ENCODE measurements at regions not wholly inside any gene's neighbourhood (a gene's known extent, or its start where the extent isn't known, plus 50 kb on each side); places are given as distances from the start of the nearest gene placed in this dataset.

DNA sequence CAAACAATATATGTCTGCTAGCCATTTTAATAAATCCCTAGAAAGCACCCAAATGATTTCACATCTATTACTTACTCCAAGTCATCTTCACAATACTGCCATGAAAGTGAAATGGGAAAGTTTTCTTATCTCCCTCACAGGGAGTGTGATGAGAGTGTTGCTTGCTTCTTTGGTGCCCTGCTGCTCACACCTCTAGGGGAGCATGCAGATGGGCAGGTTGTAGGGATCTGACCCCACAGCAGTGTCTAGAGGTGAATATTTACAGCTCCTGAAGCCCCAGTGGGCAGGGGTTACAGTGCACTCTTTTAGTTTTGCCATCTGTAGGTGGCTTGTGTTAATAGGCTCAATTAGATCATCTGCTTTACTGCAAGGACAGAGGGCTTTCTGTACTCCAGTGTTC, 173.2 kb downstream of the GABRG2 start:
- Histone ChIP-seq H3K27me3 (ENCODE audit: insufficient read depth, low read length) (no peaks in the 10 kb centered on the region), H3K18ac (ENCODE audit: insufficient read length, low read depth, low read length) (no peak overlapping the region), H3K4me1 (ENCODE audit: insufficient read depth, low read length) (no peaks in the 10 kb centered on the region), H4K5ac (ENCODE audit: insufficient read length, low read depth, low read length) (no peak overlapping the region), H3K23ac (ENCODE audit: insufficient read length, low read depth, low read length) (no peak overlapping the region), H3K9me3 (ENCODE audit: control insufficient read depth, low read depth, low read length) (peaks cover 9% of the 10 kb centered on the region), H3K14ac (ENCODE audit: insufficient read depth, low read length) (no peak overlapping the region), H3K4ac (ENCODE audit: low read depth, low read length) (no peak overlapping the region), H3K79me1 (ENCODE audit: insufficient read depth, low read depth, low read length, poor library complexity, severe bottlenecking) (no peaks in the 10 kb centered on the region), H4K91ac (ENCODE audit: insufficient read length, low read depth, low read length) (no peak overlapping the region), H3K23me2 (ENCODE audit: insufficient read length, low read depth, low read length, poor library complexity, severe bottlenecking) (no peaks in the 10 kb centered on the region), H2BK5ac (ENCODE audit: insufficient read length, low read length) (no peak overlapping the region), H2BK15ac (ENCODE audit: low read depth, low read length) (no peak overlapping the region), H3K79me2 (ENCODE audit: insufficient read depth, low read length) (no peaks in the 10 kb centered on the region), H3K56ac (ENCODE audit: insufficient read length, low read depth, low read length) (no peak overlapping the region), H3K27ac (ENCODE audit: insufficient read length, low read depth, low read length) (no peak overlapping the region), H3K4me2 (ENCODE audit: insufficient read depth, insufficient read length, low read length) (no peak overlapping the region), H3T11ph (ENCODE audit: low read length) (no peak overlapping the region), H4K20me1 (ENCODE audit: control insufficient read depth, insufficient read depth, insufficient read length) (no peaks in the 10 kb centered on the region), H3K9ac (ENCODE audit: extremely low read depth, insufficient read length, low read length) (no peak overlapping the region), H2AK5ac (ENCODE audit: insufficient read length, low read length) (no peak overlapping the region), H2BK120ac (ENCODE audit: low read depth, low read length, poor library complexity, severe bottlenecking) (no peak overlapping the region), H2AFZ (ENCODE audit: low read length) (no peak overlapping the region), H2BK20ac (ENCODE audit: low read depth, low read length, poor library complexity, severe bottlenecking) (no peak overlapping the region), H4K8ac (replicated peaks; ENCODE audit: insufficient read length, low read depth, low read length) (no peak overlapping the region), H2BK12ac (ENCODE audit: insufficient read length, low read depth, low read length) (no peak overlapping the region)
- Mint-ChIP-seq H3K4me1 (no peaks in the 10 kb centered on the region), H3K27me3 (ENCODE audit: low read depth) (no peaks in the 10 kb centered on the region), H3K27ac (no peak overlapping the region), H3K9me3 (peaks cover 21 to 22% of the 10 kb centered on the region in 2 experiments), H3K36me3 (ENCODE audit: insufficient read depth in 1 of 3, low read depth in 3 of 3) (peaks cover 5 to 21% (median 15%) of the 10 kb centered on the region in 3 experiments), H3K4me3 (no peak overlapping the region)
- TF ChIP-seq, protein P1, sequence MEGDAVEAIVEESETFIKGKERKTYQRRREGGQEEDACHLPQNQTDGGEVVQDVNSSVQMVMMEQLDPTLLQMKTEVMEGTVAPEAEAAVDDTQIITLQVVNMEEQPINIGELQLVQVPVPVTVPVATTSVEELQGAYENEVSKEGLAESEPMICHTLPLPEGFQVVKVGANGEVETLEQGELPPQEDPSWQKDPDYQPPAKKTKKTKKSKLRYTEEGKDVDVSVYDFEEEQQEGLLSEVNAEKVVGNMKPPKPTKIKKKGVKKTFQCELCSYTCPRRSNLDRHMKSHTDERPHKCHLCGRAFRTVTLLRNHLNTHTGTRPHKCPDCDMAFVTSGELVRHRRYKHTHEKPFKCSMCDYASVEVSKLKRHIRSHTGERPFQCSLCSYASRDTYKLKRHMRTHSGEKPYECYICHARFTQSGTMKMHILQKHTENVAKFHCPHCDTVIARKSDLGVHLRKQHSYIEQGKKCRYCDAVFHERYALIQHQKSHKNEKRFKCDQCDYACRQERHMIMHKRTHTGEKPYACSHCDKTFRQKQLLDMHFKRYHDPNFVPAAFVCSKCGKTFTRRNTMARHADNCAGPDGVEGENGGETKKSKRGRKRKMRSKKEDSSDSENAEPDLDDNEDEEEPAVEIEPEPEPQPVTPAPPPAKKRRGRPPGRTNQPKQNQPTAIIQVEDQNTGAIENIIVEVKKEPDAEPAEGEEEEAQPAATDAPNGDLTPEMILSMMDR (conservative IDR thresholded peaks at IDR 0.05) = no peak
- no peak for DNase-seq
